HS-5 (cell line): ENCODE measurements at regions not wholly inside any gene's neighbourhood (a gene's known extent, or its start where the extent isn't known, plus 50 kb on each side); places are given as distances from the start of the nearest gene placed in this dataset.

Experiments
- DNase-seq: peaks from one replicate; pipeline ENCODE4 v3.0.0-alpha.2; 2012; ENCODE audit warnings: low read depth

DNA sequence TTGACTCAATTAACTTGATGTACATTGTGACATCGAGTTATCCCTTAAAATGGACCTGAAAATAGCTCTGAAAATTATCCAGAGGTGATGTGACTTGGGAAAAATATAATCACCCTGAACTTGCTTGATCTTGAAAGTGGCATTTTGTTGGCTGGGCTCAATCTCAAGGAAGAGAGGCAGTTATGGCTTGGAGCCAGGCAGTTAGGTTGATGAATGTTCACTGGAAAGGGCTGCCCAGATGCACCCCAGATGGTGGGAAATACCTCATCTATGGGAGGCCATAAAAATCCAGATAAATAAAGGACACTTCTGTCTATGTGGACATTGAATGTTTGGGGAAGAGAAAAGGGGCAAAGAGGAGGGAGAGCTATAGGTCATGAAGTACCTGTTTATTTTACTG is 55.7 kb upstream of the OR5AN1 start:
- no peak for DNase-seq

DNA sequence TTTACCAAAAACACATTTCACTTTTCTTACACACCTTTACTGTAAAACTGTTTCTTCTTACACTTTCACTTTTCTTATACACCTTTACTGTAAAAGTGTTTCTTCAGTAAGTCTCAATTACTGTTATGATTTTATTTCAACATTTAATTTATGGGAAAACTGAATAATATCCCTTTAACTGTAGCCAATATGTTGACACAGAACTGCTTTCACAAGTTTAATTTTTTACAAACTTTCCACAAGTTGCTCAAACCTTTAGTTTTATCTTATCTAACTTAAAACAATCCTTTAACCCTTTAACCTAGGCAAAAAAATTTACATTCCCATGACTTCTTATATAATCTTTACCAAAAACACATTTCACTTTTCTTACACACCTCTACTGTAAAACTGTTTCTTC is 63.3 kb upstream of the OR5AN1 start:
- no peak for DNase-seq

DNA sequence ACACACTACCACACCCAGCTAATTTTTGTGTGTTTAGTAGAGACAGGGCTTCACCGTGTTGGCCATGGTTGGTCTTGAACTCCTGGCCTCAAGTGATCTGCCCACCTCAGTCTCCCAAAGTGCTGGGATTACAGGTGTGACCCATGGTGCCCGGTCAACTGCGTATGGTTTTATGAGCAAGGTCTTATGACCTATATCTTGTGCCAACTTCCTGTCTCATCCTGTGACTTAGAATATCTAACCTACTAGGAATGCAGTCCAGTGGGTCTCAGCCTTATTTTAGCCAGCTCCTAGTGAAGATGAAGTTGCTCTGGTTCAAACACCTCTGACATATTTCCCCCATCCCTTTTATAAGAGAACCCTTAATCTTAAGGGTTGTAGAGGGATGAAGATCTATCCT is 66.1 kb upstream of the OR5AN1 start:
- DNase-seq, result no peak

DNA sequence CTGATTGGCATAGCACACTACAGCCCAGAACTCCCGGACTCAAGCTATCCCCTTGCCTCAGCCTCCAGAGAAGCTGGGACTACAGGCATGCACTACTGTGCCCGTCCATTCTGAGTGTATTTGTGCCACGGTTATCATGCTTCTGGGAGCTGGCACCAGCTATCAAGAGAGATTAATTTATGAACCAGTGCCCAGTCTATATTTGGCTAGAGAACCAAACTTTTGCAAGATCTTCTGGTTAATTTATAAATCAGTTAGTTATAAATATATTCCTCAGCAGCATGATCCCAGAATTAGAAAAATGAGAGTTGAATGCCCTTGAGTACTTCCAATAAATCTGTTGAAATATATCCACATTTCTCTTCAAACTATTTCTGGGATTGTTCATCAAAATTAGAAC is 67.5 kb upstream of the OR5AN1 start:
- DNase-seq, result no peak

DNA sequence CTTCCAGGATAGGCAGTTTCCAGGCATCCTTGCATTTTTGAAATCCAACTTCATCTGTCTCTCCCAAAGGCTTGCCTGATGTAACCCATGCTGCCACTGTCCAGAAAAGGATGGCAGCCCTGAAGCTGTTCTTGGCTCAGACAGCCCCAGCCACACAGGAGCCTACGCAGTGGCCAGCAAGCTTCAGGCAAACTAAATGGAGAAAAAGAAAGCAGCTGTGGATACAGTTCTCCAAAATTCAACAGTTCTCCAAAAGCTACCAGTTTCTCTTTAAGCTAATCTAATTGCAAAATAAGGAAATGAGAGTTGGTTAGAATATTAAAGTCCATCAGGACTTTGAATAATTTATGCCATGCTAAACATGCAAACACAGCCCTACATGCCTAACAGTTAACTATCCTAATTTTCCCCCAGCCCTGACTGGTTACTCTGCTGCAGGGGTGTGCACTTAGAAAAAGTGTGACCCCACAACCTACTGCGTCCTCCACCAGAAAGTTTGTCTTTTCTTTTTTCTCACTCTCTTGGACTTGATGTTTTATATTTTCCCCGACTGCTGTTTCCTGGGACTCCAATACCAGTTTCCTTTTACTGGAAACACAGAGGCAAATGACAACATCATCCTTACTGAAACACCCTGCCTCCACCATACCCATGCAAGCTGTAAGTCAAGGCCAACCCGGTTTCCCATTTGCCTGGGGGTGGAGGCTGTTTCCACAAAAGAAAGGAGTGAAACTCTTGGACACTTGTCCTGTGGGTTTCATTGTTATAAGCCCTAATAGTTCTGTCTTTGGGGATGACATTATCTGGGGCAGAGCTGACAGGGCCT is 69.1 kb upstream of the OR5AN1 start:
- DNase-seq, result no peak

DNA sequence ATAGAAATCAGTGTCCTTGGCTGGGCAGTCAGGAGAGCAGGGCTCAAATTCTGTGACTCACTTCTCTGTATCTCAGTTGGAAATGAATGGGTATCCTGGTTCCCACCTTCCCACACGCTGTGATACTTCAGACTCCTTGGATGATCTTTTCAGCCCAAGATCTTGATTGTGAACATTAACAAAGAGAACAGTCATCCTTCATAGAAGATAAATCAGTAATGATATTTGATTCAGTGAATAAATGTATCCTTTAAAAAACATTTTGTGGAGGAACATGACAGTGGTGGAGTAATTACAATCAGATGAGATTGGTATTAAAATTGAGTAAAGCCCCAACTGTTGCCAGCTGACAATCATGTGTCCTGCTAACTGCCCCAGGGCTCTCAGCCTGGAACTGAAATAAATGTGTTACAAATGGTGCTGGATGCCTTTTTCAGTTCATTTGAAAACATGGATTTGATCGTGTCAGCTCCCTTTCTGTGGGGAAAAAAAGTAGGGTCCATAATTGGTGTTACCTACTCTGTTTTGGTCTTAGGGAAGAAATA is 72.9 kb upstream of the OR5AN1 start:
- no peak for DNase-seq

DNA sequence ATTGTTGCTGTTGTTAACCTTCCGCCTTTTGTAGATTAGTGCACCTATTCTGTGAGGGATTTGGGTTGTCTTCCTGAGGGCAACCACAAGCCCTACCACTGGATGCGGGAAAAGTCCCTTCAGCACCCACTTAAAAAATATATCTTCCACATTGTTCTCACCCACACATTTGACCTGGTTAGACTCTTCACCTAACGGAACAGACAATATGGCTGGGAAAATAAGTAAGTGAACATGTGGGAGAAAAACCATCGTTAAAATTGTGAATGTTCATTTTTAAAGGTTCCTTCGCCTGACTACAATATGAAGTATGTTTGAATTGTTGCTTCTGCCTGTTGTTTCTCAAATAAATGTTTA is 72.0 kb upstream of the MPEG1 start:
- DNase-seq, result no peak

DNA sequence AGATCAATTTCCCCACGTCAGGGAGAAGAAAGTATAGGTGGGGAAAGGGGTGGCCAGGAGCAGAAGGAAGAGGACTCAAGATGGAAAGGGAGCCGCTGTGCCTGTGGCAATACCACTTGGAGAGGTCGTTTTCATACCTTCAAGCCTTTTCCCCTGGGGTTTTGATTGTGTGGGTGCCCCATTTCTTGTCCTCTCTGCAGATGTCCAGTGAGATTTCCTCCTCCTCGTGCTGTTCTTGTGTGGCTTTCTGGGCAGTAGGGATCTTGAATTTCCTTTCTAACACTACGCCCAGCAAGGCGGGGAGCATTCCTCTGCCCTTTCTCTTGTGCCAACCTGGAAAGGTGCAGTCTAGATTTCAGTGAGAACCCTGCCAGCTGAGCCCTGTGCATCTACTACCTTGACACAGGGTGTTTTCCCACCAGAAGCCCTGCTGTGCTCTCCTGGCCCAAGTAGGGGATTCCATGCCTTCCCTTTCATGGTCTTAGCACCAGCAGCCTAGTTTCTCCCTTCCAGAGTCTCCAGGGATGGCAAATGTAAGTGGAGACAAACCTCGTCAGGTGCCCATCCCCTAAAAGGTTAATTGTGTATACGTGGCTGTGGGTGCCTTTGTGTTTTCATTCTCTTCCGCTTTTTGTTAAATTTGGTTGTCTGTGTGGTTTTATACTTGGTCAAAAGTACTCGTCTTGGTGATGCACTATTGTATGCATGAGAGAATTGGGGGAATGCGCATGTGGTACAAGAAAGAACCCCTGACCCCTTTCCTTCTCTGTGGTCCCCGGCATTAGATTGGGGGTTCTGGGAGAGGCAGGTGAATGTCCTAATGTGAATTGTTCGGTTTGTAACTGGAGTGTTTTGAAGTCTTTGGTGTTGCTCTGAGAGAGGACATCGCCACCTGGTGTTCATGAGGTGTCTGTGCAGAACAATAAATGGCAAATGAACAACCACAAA is 71.4 kb upstream of the MPEG1 start:
- peak; percentile 29 for DNase-seq

DNA sequence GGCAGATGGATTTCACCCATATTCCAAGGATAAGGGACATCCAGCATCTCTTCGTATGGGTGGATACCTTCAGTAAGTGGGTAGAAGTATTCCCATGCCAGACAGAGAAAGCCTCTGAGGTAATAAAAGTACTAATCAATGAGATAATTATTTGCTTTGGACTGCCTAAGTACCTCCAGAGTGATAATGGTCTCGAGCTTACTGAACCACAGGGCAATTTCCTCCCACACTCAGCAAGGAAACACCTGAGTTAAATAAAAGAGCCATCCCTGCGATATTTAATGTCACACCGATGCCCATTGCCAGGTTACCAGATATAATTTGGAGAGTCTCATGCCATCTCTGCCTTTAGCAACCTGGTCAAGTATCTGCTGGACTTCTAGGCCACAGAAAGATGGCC is 70.6 kb upstream of the MPEG1 start:
- DNase-seq, result no peak

DNA sequence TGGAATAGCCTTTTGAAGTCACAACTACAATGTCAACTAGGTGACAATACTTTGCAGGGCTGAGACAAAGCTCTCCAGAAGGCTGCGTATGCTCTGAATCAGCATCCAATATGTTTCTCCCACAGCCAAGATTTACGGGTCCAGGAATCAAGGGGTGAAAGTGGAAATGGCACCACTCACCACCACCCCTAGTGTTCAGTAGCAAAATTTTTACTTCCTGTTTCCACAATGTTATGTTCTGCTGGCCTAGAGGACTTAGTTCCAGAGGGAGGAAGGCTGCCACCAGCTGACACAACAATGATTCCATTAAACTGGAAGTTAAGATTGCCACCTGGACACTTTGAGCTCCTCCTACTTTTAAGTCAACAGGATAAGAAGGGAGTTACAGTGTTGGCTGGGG is 68.5 kb upstream of the MPEG1 start:
- no peak for DNase-seq

DNA sequence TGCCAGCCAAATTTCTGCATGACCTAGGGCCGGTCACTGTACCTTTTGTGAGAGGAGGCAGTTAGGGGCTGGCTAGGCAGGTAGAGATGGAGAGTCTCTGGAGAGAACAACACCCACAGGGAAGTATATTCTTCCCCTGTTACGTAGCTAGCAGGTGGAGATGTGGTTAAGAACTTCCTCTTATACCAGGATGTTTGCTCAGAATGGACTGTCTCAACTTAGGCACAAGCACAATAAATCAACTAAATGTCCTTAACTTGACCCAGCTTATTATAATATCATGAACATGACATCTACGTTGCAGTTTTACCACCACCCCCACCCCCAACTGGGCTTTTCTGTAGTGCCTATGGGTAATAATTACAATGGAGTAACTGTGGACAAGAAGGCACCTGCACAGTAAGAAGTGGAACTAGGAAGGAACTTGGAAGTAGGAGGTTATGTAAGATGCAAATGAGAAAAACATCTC is 60.7 kb upstream of the MPEG1 start:
- no peak for DNase-seq

DNA sequence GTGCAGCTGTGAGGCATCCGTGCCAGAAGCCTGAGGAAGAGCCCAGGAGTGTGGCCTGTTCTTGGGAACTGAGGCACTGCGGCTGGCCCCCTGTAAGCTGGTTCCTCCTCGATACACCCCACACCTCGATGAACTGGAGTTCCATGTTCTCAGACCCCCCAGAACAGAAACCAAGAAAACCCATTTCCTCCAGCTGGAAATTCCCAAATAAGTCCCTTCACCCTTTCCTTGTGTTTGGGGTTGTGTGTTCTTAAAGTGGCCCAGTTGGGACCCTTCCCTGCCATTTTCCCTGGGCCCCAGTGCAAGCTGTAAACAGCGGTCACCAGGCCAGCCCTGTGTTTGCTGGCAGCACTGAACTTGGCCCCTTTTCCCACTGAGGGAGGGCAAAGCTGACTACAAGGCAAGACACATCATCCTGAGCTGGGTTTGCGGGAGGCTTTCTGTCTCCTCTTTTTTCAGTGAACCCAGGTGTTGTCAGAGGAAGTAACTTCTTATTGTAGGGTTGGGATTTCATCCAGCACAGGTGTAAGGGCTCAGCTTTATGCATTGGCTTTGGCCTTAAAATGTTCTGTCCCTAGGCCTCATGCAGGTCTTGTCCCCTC is 60.1 kb upstream of the MPEG1 start:
- DNase-seq, result no peak

DNA sequence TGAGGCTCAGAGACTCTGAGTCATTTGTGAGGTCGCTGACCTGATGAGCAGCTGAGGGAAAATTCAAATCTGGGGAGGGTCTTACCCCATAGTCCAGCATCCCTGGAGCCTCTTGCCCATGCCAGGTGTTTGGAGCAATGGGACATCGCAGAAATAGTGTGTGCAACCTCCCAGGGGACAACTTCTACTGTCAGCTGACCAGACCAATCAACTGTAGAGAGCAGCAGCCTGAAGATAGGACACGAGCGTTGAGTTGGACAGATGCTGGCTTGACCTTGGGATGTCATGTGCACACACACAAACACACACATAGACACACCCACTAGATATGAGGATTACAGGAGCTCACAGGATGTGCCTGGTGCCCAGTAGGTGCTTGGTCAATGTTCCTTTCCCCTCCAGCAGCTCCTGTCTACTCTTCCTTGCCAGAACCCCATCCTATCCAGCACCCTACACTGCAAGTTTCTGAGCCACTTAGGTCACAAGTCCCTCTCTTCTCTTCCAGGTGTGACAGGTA is 59.1 kb upstream of the MPEG1 start:
- DNase-seq, result no peak

DNA sequence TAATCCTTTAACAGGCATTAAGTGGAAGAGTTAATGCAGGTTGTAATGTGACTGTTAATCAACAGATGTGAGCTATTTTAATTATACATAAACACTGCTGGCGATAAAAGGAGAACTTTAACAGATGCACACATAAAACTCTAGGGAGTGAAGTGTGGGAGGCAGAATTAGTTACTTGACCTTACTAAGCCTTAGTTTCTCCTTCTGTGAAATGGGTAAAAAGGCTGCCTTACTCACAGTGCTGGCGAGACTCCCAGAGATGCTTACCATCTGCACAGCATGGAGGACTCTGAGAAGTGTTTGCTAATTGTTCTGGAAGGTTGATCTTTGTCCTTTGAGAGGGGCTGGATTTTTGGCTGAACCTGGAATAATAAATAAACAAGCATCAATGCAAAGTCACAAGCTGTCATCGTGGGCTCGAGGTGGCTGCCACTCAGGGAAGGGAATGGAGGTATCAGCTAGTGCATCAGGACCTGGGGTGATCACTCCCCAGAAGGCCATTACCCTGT is 58.6 kb upstream of the MPEG1 start:
- DNase-seq, result no peak

DNA sequence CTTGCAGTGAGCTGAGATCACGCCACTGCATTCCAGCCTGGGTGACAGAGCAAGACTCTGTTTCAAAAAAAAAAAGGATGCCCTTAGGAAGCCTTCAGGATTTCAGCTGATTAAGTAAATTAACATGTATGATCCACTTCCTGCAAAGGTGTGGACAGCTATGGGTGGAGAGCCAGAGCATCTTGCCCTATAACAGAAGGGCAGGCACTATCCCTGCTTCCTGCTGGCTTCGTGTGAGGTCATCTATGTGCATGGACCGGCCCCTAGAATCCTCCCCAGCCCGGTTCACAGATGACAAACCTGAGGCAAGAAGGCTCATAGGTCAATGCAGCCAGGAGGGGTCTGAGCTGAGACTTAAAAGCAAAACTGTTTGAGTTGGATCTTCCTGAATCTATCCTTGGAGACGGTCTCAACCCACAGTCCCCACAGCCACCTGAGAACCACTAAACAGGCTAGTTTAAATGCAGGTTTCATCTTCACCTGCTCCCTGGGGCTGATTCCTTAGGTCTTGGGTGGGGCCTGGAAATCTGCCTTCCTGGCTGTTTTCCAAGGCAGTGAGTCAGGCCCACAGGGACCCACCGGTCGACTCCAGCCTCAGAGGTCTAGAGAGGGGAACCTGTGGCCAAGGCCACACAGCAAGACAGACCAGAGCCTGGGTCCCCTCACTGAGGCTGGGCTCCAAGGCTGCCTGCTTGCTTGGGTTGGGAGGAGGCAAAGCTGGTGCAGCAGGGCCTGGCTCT is 55.2 kb upstream of the MPEG1 start:
- DNase-seq, result no peak

DNA sequence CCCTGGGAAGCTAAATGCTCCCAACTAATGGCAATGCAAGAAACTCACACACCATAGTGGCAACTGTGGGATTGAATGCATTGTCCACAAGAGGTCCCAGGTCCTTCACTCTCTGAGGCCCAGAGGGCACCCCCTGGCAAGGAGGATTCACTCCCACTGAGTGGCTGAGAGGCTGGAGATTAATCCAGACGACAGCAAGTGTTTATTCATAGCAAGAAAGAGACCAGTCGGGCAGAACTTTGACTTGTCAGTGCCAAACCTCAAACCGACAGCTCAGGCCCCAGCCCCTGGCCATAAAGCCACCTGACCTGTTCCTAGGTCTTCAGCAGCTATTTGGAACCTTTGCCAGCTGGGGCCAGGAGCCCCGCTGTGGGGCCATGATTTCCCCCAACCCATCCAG is 54.5 kb upstream of the MPEG1 start:
- DNase-seq, result no peak

DNA sequence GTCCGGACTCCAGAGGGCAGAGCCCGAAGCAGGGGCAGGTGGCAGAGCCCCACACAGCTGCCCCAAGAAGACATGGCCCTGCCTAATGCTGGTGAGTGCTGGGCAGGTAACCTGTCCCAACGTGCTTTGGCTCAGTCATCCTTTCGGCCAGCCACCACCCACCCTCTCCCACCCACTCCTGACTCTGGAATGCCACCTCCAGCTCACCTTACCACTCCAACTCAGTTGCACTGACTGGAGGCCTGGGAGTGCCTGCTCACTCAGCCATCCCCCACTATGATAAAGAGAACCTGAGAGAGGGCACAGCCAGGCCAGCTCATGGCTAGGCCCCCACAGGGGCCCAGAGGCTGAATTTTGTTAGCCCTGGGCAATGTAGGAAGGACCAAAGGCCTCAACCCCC is 53.8 kb upstream of the MPEG1 start:
- DNase-seq, result no peak

DNA sequence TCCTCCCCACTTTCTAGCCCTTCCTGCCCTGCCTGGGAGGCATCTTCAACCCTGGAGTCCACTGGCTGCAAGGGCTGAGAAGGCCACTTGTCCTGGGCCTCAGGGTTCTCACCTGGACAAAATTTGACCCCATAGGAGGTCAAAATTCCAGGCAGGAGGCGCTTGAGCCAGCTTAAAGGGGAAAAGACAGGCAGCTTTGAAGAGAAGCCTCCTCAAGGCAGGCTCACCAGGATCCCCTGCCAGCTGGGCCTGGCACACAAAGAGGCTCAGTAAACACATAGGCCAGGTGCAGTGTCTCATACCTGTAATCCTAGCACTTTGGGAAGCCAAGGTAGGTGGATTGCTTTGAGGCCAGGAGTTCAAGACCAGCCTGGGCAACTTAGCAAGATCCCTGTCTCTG is 53.0 kb upstream of the MPEG1 start:
- no peak for DNase-seq

DNA sequence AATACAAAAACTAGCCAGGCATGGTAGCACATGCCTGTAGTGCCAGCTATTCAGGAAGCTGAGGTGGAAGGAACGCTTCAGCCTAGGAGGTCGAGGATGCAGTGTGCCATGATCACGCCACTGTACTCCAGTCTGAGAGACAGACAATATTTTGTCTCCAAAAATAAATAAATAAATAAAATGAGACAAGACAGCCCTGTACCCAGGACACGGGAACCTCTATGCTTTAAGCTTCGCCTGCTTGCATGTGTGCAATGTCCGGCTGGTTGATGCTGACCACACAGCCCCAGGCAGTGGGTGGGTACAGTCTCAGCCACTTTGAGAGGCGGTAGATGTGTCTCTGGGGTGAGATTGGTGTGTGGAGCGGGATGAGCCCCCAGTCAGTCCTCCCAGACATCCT is 52.0 kb upstream of the MPEG1 start:
- DNase-seq, result no peak

DNA sequence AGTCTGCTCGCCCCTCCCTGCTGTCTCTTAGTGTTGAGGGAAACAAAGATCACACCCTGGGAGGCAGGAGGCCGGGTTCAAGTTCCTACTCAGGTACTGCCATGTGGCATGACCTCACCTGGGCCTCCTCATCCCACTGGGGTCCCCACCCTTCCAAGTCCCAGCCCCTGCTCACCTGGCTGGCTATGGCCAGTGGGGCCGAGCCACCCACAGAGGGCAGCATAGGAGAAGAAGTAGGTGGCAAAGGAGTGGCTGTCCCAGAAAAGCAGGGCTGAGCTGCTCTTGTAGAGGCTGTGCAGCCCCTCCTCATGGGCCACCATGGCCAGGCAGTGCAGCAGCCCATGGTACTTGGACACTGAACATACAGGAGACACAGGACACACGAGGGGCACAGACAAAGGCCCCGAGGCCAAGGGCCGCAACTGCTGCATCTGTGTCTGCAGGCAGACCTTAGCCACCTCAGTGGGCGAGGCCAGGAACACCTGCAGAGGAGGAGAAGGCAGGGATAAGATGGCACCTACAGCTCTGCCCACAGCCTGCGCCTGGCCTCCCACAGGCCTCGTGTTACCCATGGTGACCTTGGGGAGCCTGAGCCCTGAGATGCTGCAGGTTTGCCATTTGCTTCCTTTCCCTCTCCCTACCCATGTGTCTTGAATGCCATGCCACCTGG is 50.6 kb upstream of the MPEG1 start:
- no peak for DNase-seq
